ENCODE measurements at regions not wholly inside any gene's neighbourhood (a gene's known extent, or its start where the extent isn't known, plus 50 kb on each side); places are given as distances from the start of the nearest gene placed in this dataset.

DNA sequence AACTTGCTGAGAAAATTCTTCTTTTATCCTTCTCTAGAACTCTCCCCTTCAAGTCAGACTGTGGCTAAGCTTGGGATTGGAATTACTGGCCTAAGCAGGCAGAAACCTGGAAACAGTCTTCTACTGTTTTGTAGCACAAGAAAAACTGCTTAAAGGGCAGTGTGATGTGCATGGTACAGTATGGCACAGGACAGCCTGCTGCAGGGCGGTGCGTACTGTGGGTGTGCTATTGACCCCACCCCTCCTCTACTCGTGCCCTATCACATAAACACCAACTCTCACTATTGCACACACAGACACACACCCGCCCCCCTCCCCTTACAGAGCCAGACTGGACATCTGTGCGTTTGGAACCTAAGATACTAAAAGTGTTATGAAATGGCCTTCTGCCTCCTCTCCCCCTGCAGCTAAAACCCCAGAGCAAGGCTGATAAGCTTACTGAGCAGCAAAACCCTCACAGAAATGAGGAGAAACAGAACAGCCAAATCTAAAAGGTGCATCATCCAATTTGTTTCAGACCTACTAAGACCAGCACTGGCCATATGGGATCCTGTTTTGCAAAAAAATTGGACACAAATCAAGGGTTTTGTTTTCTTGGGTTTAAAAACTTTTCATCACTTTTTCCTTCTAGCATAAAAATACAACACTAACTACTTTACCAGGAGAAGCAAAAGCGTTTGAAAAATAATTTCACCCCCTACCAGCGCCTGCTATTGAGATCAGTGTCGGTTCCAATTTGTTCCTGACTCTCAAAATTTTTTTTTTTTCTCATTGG is 355.8 kb upstream of the LYPLAL1 start:
- no peak for DNase-seq (ENCODE audit: low spot score)

DNA sequence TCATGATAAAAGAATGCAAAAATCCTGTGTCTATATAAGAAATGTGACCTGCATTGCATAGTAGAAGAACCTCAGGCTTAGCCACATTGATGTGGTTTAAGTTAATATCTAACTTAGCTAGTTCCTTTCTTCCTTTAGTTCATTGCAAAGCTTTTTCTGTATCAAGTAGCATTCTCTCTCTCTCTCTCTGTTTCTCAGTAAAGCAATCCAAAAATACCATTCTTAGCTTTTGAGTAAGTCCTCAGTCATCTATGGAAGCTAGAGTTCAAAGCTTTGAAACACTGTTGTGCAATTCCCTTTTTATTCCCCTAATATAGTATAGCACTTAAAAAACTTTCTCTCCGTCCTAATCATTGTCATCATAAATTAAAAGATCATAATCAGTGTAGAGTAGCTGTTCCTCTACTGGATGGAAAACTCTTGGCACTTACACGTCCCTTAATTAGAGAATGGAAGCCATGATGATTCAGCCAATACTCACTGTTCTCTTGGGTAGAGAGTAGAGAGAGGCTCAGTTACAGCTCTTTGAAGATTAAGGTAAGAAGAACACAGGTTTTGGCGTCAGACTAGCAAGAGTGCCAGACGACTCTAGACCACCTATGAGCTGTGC is 350.3 kb upstream of the LYPLAL1 start:
- no peak for DNase-seq (ENCODE audit: low spot score)

DNA sequence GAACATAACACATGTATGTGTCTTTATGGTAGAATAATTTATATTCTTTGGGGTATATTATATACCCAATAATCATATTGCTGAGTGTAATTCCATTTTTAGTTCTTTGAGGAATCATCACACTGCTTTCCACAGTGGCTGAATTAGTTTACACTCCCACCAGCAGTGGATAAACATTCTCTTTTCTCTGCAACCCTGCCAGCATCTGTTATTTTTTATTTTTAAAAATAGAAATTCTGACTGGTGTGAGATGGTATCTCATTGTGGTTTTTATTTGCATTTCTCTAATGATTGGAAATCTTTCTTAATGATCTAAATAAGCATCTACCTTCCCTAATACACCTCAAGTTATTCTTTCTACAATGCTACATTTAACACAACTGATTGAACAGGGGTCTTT is 346.2 kb upstream of the LYPLAL1 start:
- DNase-seq (ENCODE audit: low spot score): no peak

DNA sequence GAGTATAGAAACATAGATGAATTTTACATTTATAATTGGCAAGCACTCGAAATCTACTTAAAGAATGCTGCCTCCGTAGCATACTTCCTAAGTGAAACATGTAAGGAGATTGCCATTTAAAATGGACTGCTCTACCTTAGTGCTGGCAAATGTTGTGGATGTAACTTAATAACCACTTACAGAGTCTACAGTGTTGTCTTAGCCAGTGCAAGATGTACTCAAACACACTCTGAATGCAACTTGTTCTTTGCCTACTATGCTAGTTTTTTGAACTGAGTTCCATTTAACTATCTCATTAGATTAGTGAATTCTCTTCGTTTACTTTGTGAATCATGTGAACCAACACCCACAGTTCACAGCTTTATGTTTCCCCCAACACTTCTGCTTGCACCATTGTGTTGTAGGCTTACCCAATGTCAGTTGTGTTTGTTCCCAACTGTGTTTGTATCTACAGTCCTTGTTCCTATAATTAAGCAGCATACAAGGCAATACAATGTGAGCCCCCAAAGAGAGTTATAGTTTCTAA is 345.5 kb upstream of the LYPLAL1 start:
- DNase-seq (ENCODE audit: low spot score): no peak

DNA sequence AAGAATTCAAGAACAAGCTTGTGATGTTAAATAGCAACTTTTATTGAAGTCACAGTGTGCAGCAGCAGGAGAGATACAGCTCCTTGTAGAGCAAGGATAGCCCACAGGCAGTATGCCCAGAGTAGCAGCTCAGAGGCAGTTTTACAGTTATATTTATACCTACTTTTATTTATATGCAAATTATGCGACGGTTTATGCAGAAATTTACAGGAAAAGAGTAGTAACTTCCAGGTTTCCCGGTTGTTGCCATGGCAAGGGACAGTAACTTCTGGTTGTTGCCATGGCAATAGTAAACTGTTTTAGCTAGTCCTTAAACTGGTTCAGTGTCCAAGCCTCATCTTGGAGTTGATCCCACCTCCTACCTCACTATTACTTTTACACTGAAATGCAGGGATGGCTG is 344.6 kb upstream of the LYPLAL1 start:
- DNase-seq (ENCODE audit: low spot score): no peak

DNA sequence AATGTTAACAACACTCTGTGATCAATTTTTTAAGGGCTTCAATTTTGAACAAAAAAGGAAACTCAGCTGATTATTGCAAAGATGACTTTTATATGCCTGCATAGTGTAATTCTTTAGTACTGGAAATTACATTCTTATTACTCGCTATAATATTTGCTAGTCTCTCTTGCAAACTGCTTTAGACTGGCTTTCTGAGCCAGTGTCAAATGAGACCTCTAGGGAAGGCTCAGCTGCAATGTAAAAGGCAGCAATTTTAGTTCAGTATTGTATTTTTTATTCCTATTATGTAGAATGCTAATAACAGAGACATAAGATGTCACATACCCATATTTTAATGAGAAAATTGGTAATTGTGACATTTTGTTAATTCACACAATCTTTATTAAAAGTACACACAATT is 338.1 kb upstream of the LYPLAL1 start:
- DNase-seq (ENCODE audit: low spot score): no peak

DNA sequence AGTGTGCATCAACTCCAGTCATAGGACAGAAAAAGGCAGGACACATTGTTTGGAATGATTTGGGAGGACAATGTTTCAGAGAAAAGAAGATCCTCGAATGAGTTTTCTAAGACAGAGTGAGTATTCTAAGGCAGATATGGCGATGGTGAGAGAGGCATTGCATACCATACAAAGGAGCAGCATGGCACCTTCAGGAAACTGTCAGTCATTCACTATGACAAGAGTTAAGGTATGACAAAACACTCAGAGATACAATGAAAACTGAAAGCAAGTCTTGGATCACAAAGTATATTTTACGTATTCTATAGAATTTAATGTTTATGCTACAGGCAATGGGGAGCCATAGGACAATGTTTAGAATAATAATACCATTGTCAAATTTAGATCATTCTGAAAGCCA is 337.4 kb upstream of the LYPLAL1 start:
- no peak for DNase-seq (ENCODE audit: low spot score)

DNA sequence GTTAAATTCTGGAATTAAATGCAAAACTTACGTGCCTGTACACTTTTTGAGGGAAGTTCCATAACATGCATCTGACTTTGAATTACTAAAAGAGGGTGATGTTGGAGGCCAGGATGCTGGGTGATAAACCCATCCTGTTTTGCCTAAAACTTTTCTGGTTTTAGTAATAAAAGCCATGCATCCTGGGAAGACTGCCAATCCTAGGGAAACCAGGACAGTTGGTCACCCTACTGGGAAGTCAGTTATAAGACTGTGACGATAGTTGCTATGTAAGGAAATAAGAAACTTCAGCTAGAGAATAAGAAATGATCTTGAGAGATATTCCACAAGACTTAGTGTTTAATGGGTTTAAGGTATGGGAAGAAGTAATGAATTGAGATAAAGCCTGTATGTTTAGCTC is 336.6 kb upstream of the LYPLAL1 start:
- no peak for DNase-seq (ENCODE audit: low spot score)

DNA sequence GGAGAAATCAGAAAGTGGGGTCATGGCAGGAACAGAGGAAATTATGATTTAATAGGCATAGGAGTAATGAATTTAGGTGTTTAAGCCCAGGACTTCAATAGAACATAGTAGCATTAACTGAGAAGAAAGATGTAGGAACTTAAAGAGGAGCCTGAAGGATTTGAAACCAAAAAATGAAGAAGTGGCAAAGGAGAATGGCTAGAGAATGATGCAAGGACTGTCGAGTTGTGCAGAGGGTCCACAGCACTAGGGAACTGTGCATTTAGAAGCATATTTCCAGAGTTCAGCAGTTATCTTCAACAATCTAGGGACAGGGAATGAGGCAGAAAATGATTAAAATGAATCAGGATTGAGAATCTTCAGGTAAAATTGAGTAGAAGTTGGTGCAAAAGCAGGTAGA is 328.1 kb upstream of the LYPLAL1 start:
- DNase-seq (ENCODE audit: low spot score): no peak

DNA sequence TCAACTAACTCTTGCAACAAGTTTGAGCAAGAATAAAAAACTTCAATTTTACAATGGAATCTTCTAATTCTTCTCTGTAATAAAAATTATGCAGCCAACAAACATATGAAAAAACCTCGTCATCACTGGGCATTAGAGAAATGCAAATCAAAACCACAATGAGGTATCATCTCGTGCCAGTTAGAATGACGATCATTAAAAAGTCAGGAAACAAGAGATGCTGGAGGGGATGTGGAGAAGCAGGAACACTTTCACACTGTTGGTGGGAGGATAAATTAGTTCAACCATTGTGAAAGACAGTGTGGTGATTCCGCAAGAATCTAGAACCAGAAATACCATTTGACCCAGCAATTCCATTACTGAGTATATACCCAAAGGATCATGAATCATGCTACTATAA is 327.5 kb upstream of the LYPLAL1 start:
- no peak for DNase-seq (ENCODE audit: low spot score)

DNA sequence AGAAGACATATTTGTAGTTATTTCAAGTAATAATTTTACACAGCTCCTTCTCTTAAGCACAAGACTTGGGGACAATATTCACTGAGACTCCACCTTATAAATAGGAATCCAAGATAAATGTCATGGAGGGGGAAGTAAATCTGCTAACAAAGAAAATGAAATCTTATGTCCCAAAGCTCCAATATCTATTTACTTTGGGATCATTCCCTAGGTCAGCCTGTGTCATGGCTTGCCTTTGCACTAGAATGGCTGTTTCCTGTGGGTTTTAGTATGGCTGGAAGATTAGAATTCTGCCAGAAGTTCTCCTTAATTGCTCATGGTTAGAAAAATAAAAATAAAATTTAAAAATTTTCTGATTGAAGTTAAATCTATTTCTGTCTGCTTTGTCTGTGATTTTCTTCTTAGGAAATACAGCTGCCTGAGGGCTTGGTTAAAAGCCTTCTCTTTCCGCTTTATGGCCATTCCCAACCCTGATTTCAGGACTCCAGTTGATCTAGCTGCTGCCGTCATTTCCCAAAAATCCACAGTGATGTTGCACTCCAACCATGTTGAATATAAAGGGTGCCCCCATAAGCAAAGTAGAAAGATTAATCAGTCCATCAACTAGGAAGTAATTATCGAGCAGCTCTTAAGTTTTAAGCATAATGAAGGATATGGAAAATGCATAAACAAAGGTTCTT is 326.4 kb upstream of the LYPLAL1 start:
- DNase-seq (ENCODE audit: low spot score): no peak

DNA sequence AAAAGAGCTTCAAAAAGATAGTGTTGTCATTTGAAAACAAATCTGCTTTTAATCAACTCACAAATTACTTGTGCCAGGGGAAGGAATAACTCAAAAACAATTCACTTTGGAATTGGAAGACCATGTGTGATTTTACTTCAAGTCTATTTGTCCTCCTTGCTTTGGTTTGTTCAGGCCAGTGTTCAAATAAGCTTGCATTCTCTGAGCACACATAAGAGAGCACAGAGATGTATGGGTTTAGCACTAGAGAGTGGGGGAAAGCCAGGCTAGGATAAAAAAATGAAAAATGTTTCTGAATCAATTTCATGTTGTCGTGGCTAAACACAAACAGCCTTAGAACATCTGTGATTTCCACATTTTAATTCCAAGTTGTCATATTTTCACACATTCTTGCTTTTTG is 325.7 kb upstream of the LYPLAL1 start:
- DNase-seq (ENCODE audit: low spot score): no peak

DNA sequence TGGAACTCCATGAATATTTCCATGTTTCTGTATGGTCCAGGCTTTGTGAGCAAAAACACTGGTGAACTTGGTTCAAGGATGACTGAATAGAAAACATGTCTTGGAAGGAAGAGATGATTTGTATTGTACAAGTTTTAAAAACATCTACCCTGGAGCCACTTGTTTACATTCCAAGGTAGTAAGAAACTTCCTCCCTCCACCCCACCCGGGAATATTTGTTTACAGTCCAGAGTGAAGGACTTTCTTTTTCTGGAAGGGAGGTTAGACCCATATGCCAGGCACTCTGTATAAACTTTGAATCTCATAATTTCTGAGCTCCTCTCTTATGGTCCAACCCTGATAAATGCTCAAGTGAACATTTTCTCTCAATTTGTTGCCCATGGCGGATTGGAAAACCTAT is 323.3 kb upstream of the LYPLAL1 start:
- no peak for DNase-seq (ENCODE audit: low spot score)

DNA sequence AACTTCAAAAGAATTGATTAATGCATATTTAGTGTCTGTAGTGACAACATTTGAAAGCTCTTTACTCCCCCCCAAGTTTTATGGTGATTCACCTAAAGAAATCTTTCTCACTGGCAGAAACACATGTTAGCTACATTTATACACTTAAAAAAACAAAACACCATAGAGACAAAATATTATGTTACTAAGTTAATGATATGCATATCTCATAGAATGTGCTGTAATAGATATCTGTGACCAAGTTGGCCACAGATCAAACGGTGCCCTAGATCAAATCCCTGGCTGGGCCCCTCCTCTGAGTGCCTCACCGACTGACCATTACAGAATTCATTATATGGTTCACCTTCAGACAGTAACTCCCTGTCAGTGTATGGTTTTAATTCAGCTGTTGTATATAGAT is 322.1 kb upstream of the LYPLAL1 start:
- DNase-seq (ENCODE audit: low spot score): no peak

DNA sequence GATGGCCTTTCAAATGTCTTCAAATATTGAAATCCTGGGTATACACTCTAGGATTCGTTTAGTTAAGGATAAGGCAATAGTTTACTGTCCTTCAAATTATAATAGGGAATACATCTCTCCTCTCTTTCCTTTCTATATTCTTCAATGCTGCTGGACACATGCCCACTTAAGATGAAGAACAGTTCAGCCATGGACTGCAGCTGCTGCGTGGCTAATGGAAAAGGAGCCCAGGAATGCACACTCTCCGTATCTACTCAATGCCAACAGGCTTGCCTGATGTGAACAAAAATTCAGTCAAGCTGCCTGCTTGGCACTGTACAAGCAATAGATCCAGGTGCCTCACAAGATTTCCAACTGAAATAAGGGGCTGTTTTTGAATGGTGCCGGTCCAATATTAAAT is 321.2 kb upstream of the LYPLAL1 start:
- no peak for DNase-seq (ENCODE audit: low spot score)

DNA sequence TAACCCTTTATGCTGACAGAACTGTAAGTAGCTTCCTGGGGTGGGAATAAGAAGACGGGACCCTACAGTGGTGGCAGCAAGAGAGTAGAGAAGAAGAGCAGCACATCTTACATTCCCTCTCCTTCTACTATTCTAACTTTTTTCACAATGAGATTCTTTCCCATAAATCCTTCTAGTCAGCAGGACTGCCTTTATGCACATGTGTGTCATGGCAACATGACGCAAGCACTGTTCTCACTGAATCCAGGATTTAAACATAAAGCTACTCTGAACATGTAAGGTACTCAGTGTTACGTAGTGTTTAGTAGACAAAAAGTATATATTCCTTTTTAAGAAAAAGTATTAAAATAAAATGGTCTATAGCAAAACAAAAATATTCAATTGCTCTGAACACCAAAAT is 309.7 kb upstream of the LYPLAL1 start:
- no peak for DNase-seq (ENCODE audit: low spot score)

DNA sequence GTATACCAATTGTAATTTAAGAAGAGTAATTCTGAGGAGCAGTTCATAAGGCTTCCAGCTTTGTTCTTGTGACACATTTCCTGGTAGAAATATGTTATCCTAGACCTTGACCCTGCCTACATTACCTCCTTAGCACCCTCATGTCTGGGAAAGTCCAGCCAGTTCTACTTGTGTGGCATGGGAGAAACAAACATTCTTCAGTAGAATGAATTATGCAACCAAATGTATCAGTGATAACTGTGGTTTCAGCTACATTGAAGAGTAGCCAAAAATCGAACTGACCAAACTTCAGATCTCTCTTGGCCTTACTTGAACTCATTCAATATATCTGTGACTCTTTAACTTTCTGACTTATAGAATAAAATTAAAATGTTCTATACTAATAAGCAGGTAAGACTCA is 308.1 kb upstream of the LYPLAL1 start:
- no peak for DNase-seq (ENCODE audit: low spot score)

DNA sequence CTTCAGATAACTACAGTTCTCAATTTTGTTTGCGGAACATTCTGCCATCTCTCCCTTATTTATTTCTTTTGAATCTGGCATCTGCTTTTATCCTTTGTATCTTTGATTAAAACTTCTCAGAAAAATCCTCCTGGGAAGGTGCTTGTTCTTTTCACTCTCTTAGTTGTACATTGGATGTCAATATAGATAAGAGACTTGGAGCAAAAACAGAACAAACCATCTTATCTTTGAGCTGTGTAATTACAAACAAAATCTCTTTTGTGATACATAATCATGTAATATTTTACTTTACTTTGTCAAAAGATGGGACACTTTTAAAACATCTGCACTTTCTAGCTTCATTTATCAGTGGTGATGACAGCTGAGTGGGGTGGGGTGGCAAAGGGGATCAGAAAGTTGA is 307.2 kb upstream of the LYPLAL1 start:
- DNase-seq (ENCODE audit: low spot score): no peak

DNA sequence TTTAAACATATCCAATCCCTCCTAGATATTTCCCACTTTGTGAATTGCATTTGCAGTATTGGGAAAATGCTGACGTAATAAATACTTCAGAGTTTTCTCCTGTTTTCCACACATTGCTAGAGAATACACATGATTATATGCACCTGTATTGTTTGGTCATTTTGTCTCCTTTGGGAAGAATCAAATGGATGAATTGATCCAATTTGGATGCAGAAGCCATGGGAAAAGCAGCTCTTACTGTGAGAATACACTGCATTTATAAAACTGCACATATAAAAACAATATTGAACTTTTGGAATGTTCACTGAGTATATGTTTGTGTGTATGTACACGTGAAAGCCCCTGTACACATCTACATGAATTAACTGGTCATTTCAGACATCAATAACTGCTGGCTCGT is 306.6 kb upstream of the LYPLAL1 start:
- no peak for DNase-seq (ENCODE audit: low spot score)

DNA sequence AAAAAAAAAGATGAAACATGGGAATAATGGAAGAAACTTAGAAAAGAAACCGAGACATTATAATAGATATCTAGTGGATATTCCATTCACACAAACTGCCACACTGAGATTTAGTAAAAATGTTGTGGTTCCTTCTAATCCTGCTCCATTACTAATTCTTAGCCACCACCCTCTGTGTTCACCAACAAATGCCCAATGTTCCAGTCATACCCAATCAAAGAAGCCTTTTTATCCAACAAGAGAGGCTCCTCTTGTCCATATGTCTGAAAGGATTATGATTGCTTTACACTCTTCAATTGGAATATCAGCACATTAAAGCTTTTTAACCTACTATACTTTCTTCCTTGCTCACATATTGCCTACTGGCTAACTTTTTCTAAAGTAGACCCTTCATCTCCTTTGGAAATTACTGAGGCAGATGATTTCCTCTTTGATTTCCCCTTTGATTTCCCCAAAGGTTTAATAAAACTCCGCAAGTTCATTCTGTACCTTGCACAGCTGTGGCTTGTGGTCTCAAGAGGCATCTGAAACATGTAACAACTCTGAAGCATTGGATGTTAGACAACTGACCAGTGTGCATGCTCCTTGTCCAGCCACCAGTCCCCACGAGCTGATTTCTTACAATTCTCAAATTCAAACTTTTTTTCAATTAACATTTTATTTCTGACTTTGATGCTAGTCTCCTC is 305.6 kb upstream of the LYPLAL1 start:
- DNase-seq (ENCODE audit: low spot score): no peak

DNA sequence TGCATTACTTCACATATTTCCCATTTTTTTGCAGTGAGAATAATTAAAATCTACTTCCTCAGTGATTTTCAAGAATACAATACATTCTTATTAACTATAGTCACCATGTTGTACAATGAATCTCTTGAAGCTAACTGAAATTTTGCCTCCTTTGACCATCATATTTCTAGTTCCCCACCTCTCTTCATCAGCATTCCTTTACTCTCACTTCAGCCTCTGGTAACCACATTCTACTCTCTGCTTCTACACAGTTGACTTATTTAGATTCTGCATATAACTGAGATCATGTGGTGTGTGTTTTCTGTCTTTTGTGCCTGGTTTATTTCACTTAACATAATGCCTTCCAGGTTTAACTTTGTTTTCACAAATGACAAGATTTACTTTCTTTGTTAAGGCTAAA is 304.4 kb upstream of the LYPLAL1 start:
- DNase-seq (ENCODE audit: low spot score): no peak

DNA sequence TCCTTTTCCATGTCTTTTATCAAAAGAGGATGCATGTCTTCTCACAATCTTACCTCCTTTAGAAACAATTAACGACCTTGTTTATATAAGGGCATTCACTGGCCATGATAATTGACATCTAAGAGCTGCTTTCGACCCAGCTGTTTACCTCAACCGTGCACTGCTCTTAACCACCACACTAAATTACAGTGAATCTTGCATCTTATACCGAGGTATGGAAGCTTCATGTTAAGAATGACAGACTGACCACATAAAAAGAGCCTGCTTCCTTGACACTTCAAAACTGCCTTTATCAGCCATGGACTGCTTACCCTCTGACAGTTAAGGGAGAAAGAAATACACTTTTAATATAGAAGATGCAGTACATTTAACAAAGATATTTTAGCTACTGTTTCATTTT is 301.7 kb upstream of the LYPLAL1 start:
- DNase-seq (ENCODE audit: low spot score): no peak

DNA sequence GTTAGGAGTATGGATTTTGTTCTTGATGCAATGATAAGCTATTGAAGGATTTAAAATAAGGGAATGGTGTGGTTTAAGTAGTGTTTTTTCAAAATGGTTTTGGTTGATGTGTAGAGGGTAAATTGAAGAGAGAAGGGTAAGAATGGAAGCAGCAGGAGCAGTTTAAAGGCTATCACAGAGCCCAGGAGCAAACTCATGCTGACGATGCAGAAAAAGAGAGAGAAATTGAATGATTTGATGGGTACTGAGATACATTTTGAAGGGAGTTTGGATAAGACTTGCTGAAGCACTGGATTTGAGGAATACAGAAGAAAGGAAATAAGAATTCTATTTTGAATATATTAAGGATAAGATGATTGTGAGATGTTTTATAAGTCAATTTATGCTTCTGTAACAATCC is 300.8 kb upstream of the LYPLAL1 start:
- DNase-seq (ENCODE audit: low spot score): no peak
